K562 (cell line): ENCODE measurements at regions not wholly inside any gene's neighbourhood (a gene's known extent, or its start where the extent isn't known, plus 50 kb on each side); places are given as distances from the start of the nearest gene placed in this dataset.

Source experiments
- ATAC-seq: fragments of 200-7000 bp; cut with Tn5 transposase; 3 replicates; pipeline ENCODE4 v1.9.1; 2020; ENCODE audit warnings: moderate library complexity
- BruUV-seq: library from RNA; stranded (reverse); fragments of 400-500 nt; replicated peaks from 2 replicates; lab custom pipeline; 2021; lab: Mats Ljungman, UMichigan
- CTCF ChIA-PET: fragments of 300-600 bp; formaldehyde crosslinking; extraction: SDS; loops from one replicate; lab custom pipeline; 2021; ENCODE audit warnings: low intra/inter-chr PET ratio; lab: Yijun Ruan, JAX
- POLR2A ChIA-PET: fragments of 300-600, 350-650 bp; sonication (Branson Sonifier 250); formaldehyde crosslinking; extraction: SDS; loops from one replicate; lab custom pipeline; 2021; ENCODE audit warnings: antibody characterized with exemption, inconsistent platforms; lab: Yijun Ruan, JAX
- DNase-seq, 4 experiments: peaks; one replicate each; pipeline versions ENCODE4 v3.0.0 to v3.0.0-alpha.2; 2011 to 2018; ENCODE audit warnings: low spot score in 3 of 4, mixed read lengths in 3 of 4; ENCODE audit errors: extremely low read depth in 1 of 4
- FAIRE-seq: peaks from 2 replicates; lab custom pipeline; 2011; peaks lifted over from hg19 to GRCh38; lab: Jason Lieb, UNC
- H2AFZ ChIP-seq: 2 replicates; pipeline ENCODE4 v1.6.0; 2011; ENCODE audit warnings: low read depth, low read length, control low read depth, inconsistent platforms
- H3K27ac ChIP-seq: fragments of 200-600 bp; 3 replicates; pipeline ENCODE4 v1.8.0; 2011; ENCODE audit warnings: low read depth, mild to moderate bottlenecking, control low read depth, inconsistent platforms, low read length, moderate library complexity, mixed read lengths; ENCODE audit errors: extremely low read depth
- H3K27me3 ChIP-seq, 2 experiments: fragments of 300-600 bp in 1 of 2; 2 replicates in 1 of 2; 3 replicates in 1 of 2; pipeline versions ENCODE4 v1.6.0 to v1.8.0; 2011; ENCODE audit warnings: inconsistent platforms in 2 of 2, low read length in 2 of 2, mild to moderate bottlenecking in 1 of 2, mixed read lengths in 1 of 2, moderate library complexity in 1 of 2; ENCODE audit not compliant: control insufficient read depth in 2 of 2, insufficient read depth in 2 of 2
- H3K36me3 ChIP-seq: fragments of 300-600 bp; 3 replicates; pipeline ENCODE4 v1.8.0; 2011; ENCODE audit warnings: mild to moderate bottlenecking, low read length, inconsistent platforms; ENCODE audit not compliant: control insufficient read depth, insufficient read depth
- H3K4me1 ChIP-seq, 2 experiments: fragments of 200-600 bp in 1 of 2; replicated peaks in 1 of 2; 2 replicates in 1 of 2; 3 replicates in 1 of 2; pipeline versions ENCODE4 v1.5.1 to v1.8.0; 2011; ENCODE audit warnings: inconsistent platforms in 2 of 2, low read length in 2 of 2, mild to moderate bottlenecking in 1 of 2, mixed read lengths in 1 of 2, moderate library complexity in 1 of 2; ENCODE audit not compliant: control insufficient read depth in 2 of 2, insufficient read depth in 2 of 2
- H3K4me2 ChIP-seq: 2 replicates; pipeline ENCODE4 v1.6.1; 2011; ENCODE audit warnings: low read length, control low read depth, inconsistent platforms, mixed read lengths; ENCODE audit not compliant: insufficient read depth
- H3K4me3 ChIP-seq: fragments of 200-600 bp; sonication (generic), shearing (Covaris generic); 2 replicates; pipeline ENCODE4 v1.5.1; 2016; ENCODE audit warnings: control low read depth, inconsistent platforms
- H3K79me2 ChIP-seq: fragments of 200-600 bp; 3 replicates; pipeline ENCODE4 v1.8.0; 2011; ENCODE audit warnings: low read length, inconsistent platforms; ENCODE audit not compliant: control insufficient read depth, insufficient read depth
- H3K9ac ChIP-seq, 2 experiments: 2 replicates each; pipeline versions ENCODE4 v1.6.0 to v1.6.1; 2011; ENCODE audit warnings: low read depth in 2 of 2, low read length in 2 of 2, control low read depth in 1 of 2, inconsistent platforms in 1 of 2, mild to moderate bottlenecking in 1 of 2, mixed read lengths in 1 of 2; ENCODE audit not compliant: insufficient read depth in 1 of 2
- H3K9me1 ChIP-seq: one replicate; pipeline ENCODE4 v1.6.0; 2011; ENCODE audit warnings: inconsistent platforms, mild to moderate bottlenecking, low read length, moderate library complexity; ENCODE audit not compliant: control insufficient read depth, insufficient read depth
- H3K9me3 ChIP-seq: replicated peaks from 2 replicates; pipeline ENCODE4 v1.5.1; 2011; ENCODE audit warnings: low read depth, low read length, inconsistent platforms; ENCODE audit not compliant: control insufficient read depth, insufficient read depth
- H4K20me1 ChIP-seq: replicated peaks from 2 replicates; pipeline ENCODE4 v1.6.1; 2011; ENCODE audit warnings: low read length, inconsistent platforms, mixed read lengths; ENCODE audit not compliant: control insufficient read depth, insufficient read depth
- BDP1 ChIP-seq: IDR thresholded peaks from 3 replicates; pipeline ENCODE4 v1.6.1; 2011; ENCODE audit not compliant: insufficient read length, insufficient read depth
- DPF2 ChIP-seq: fragments of 450-650 bp; IDR thresholded peaks from 2 replicates; pipeline ENCODE4 v1.6.1; 2016
- E2F8 ChIP-seq: fragments of 450-650 bp; IDR thresholded peaks from 2 replicates; pipeline ENCODE4 v1.7.1; 2018; ENCODE audit warnings: mild to moderate bottlenecking, low read depth; ENCODE audit not compliant: partially characterized antibody
- FOSL1 ChIP-seq: fragments of 200-800 bp; sonication (Bioruptor generic); conservative IDR thresholded peaks from 2 replicates; pipeline ENCODE4 v1.6.1; 2016; ENCODE audit warnings: missing genetic modification characterization, missing compliant biosample characterization
- GABPA ChIP-seq: fragments of 200-800 bp; sonication (Bioruptor generic); conservative IDR thresholded peaks from 2 replicates; pipeline ENCODE4 v1.6.1; 2016; ENCODE audit warnings: low read depth, missing genetic modification characterization, missing compliant biosample characterization
- KDM5B ChIP-seq: fragments of 200-600 bp; sonication (generic); IDR thresholded peaks from 2 replicates; pipeline ENCODE4 v1.6.1; 2012; ENCODE audit warnings: low read depth, mild to moderate bottlenecking, moderate library complexity, low read length, control low read depth, inconsistent platforms; ENCODE audit not compliant: insufficient replicate concordance
- MEF2A ChIP-seq: IDR thresholded peaks from 2 replicates; pipeline ENCODE4 v1.6.1; 2011; ENCODE audit warnings: low read depth, mild to moderate bottlenecking, low read length, moderate library complexity; ENCODE audit not compliant: control insufficient read depth
- MTA2 ChIP-seq: fragments of 450-650 bp; IDR thresholded peaks from 2 replicates; pipeline ENCODE4 v1.6.1; 2016; ENCODE audit warnings: low read depth
- PATZ1 ChIP-seq: fragments of 250-450 bp; sonication (Bioruptor Pico); IDR thresholded peaks from 2 replicates; pipeline ENCODE4 v1.5.0; 2020; ENCODE audit warnings: mild to moderate bottlenecking, borderline replicate concordance
- RAD51 ChIP-seq: fragments of 450-650 bp; IDR thresholded peaks from 2 replicates; pipeline ENCODE4 v1.7.1; 2016; ENCODE audit warnings: low read depth, mild to moderate bottlenecking, borderline replicate concordance
- ZBTB34 ChIP-seq: fragments of 250-450 bp; sonication (Bioruptor Pico); IDR thresholded peaks from 2 replicates; pipeline ENCODE4 v1.8.0; 2021; ENCODE audit warnings: mild to moderate bottlenecking, moderate library complexity
- ZBTB9 ChIP-seq: fragments of 450-650 bp; formaldehyde crosslinking; IDR thresholded peaks from 2 replicates; pipeline ENCODE4 v1.4.0; 2020; ENCODE audit warnings: mild to moderate bottlenecking, moderate library complexity
- ZNF184 ChIP-seq: sonication (generic); formaldehyde crosslinking; IDR thresholded peaks from 2 replicates; pipeline ENCODE4 v1.5.0; 2020; ENCODE audit warnings: missing genetic modification reagents
- ZNF778 ChIP-seq: fragments of 450-650 bp; formaldehyde crosslinking; IDR thresholded peaks from 2 replicates; pipeline ENCODE4 v1.4.0; 2020; ENCODE audit warnings: mild to moderate bottlenecking, moderate library complexity
- WGBS: fragments of 100-300 bp; shearing (Covaris generic); methylation state at CpG from one replicate; pipeline ENCODE4 v1.1.6; 2016; ENCODE audit warnings: low coverage, mixed read lengths; ENCODE audit not compliant: insufficient coverage; ENCODE audit errors: missing lambda C conversion rate; 5-methylcytosine and 5-hydroxymethylcytosine counted together
- in situ Hi-C: fragments of 300-500 bp; cut with MboI; formaldehyde crosslinking; loops from 4 replicates; pipeline ENCODE4 v1.15.0; 2018; ENCODE audit warnings: inconsistent platforms, mixed read lengths
- intact Hi-C: fragments of 100-400 bp; cut with micrococcal nuclease; formaldehyde crosslinking; loops from 2 replicates; pipeline ENCODE4 v1.14.2; 2022

GRCh38 chr2:234788381-234788780, 163.4 kb upstream of the SH3BP4 start (continued):
- TF ChIP-seq E2F8 (no peak), GABPA (no peak), ZBTB9 (no peak)

GRCh38 chr2:234787114-234787513, 164.7 kb upstream of the SH3BP4 start:
- Histone ChIP-seq H4K20me1 (no peaks in the 10 kb centered on the region), H3K4me3 (no peak overlapping the region), H3K9ac (no peak overlapping the region), H3K79me2 (no peaks in the 10 kb centered on the region), H3K9me1 (no peaks in the 10 kb centered on the region), H3K27ac (no peak overlapping the region), H3K4me2 (no peak overlapping the region), H3K36me3 (no peaks in the 10 kb centered on the region), H3K9me3 (no peaks in the 10 kb centered on the region), H3K4me1 (no peaks in the 10 kb centered on the region), H3K27me3 (peaks cover 0 to 2% of the 10 kb centered on the region in 2 experiments; a peak in 2 of 5 replicates), H2AFZ (no peak overlapping the region)
- ATAC-seq (no peak), FAIRE-seq (no peak), DNase-seq (no peak)
- POLR2A ChIA-PET = no interaction called here
- WGBS = 0% methylated on average over 4 of the region's 6 CpGs
- intact Hi-C loops = no loop called here
- CTCF ChIA-PET = no interaction called here
- no TSS peak for BruUV-seq
- in situ Hi-C loops = no loop called here
- TF ChIP-seq FOSL1 (tag) = no peak
- TF ChIP-seq ZBTB34 (CRISPR knock-in tag) = no peak
- no peak for TF ChIP-seq KDM5B
- no peak for TF ChIP-seq ZNF778 (CRISPR knock-in tag)
- TF ChIP-seq MEF2A = no peak
- no peak for TF ChIP-seq RAD51
- TF ChIP-seq DPF2 = no peak
- no peak for TF ChIP-seq BDP1
- TF ChIP-seq MTA2 = no peak
- TF ChIP-seq PATZ1 = no peak
- no peak for TF ChIP-seq ZNF184 (CRISPR knock-in tag)
